Sigmoid colon (tissue), 6 donors: ENCODE measurements at regions not wholly inside any gene's neighbourhood (a gene's known extent, or its start where the extent isn't known, plus 50 kb on each side); places are given as distances from the start of the nearest gene placed in this dataset.

ENCODE experiments used
- DNase-seq: peaks from one replicate; pipeline ENCODE4 v3.0.0-alpha.2; 2019
- H3K27ac ChIP-seq, 4 donors: fragments of 200-600 bp; sonication (generic); one replicate each; pipeline ENCODE4 v1.5.1; 2016 to 2019; ENCODE audit warnings: mild to moderate bottlenecking in 1 of 4
- H3K27me3 ChIP-seq, 3 donors: fragments of 200-600 bp; sonication (generic); one replicate each; pipeline ENCODE4 v1.5.1; 2019; ENCODE audit warnings: mild to moderate bottlenecking in 1 of 3
- H3K36me3 ChIP-seq, 4 donors: fragments of 200-600 bp; sonication (generic); one replicate each; pipeline ENCODE4 v1.5.1; 2016 to 2019
- H3K4me1 ChIP-seq, 4 donors: fragments of 200-600 bp; sonication (generic); one replicate each; pipeline ENCODE4 v1.5.1; 2017 to 2019
- H3K4me3 ChIP-seq, 4 donors: fragments of 200-600 bp; sonication (generic); one replicate each; pipeline ENCODE4 v1.5.1; 2017 to 2019; ENCODE audit warnings: mild to moderate bottlenecking in 2 of 4, moderate library complexity in 1 of 4
- H3K9me3 ChIP-seq, 4 donors: fragments of 200-600 bp in 3 of 4; sonication (generic) in 3 of 4; one replicate each; pipeline versions ENCODE4 v1.5.1 to v1.6.1; 2013 to 2019
- EP300 ChIP-seq, 4 donors: sonication (generic); formaldehyde crosslinking; IDR thresholded peaks; one replicate each; pipeline ENCODE4 v1.6.1; 2017; ENCODE audit warnings: antibody characterized with exemption in 4 of 4
- POLR2A ChIP-seq, 2 donors: fragments of 450-650 bp; IDR thresholded peaks; one replicate each; pipeline ENCODE4 v1.6.1; 2016; ENCODE audit warnings: antibody characterized with exemption in 2 of 2, mild to moderate bottlenecking in 2 of 2, moderate library complexity in 2 of 2
- POLR2AphosphoS5 ChIP-seq, 4 donors: sonication (generic); formaldehyde crosslinking; IDR thresholded peaks; one replicate each; pipeline ENCODE4 v1.6.1; 2017; ENCODE audit warnings: antibody characterized with exemption in 4 of 4
- WGBS, 2 donors: extraction: QIAGEN DNeasy Blood & Tissue Kit; methylation state at CpG; one replicate each; pipeline ENCODE4 v1.1.7; 2013; 5-methylcytosine and 5-hydroxymethylcytosine counted together
- intact Hi-C: fragments of 100-400 bp; cut with DNase I; formaldehyde crosslinking; loops from one replicate; pipeline ENCODE4 v1.15.1; 2023
- TF ChIP-seq, protein P1 (sequence below), 4 experiments: fragments of 450-650 bp in 3 of 4; fragments of 200-600 bp in 1 of 4; IDR thresholded peaks; one replicate each; pipeline ENCODE4 v1.5.1; 2016 to 2019; ENCODE audit warnings: antibody characterized with exemption in 4 of 4, mild to moderate bottlenecking in 3 of 4, moderate library complexity in 2 of 4
- donor health status: healthy with polysubstance abuse.
- donor health status: healthy.

DNA sequence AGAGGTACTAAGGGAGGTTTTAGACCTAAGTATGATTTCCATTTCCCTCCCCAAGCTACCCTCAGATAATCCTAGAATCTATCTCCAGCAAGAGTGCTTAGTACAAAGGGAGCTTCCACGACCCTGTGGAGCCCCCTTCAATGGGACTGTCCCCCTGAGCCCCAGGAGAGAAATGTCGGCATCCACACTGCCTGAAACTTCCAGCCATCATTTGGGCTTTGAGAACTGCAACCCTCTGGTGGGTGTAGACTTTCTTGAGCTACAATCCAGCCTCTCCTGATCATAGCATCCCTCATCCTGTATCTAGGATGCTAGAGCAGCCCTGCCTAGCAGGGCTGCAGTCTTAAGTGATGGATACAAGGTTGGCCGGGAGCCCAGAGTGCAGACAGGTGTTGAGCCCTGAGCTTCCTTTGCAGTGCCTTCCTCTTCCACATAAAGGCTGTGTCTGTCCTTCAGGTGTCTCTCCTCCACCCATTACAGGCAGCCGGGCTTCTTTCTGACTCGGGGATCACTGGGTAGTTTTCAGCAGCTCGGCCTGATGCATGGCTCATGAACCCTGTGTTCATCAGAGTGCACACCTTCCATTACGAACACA is 424.5 kb downstream of the PREX1 start:
- no peaks in the 10 kb centered on the region for H3K36me3 ChIP-seq
- whole genome bisulfite sequencing, 2 donors: 60 to 83% methylated on average over 7 of the region's 7 CpGs
- no peaks in the 10 kb centered on the region for H3K9me3 ChIP-seq

GRCh38 chr20:48401359-48401758 is 426.4 kb downstream of the PREX1 start:
- peaks cover 0 to 5% (median 0%) of the 10 kb centered on the region in 4 donors for H3K4me1 ChIP-seq
- intact Hi-C loops: no loop called here
- no peak for DNase-seq
- WGBS, 2 donors: 79 to 91% methylated on average over 6 of the region's 6 CpGs
- no peak overlapping the region for H3K27ac ChIP-seq
- H3K9me3 ChIP-seq: no peaks in the 10 kb centered on the region
- no peak for TF ChIP-seq POLR2A (IDR thresholded peaks at IDR 0.05)
- TF ChIP-seq POLR2AphosphoS5 (IDR thresholded peaks at IDR 0.05): no peak
- TF ChIP-seq, protein P1, sequence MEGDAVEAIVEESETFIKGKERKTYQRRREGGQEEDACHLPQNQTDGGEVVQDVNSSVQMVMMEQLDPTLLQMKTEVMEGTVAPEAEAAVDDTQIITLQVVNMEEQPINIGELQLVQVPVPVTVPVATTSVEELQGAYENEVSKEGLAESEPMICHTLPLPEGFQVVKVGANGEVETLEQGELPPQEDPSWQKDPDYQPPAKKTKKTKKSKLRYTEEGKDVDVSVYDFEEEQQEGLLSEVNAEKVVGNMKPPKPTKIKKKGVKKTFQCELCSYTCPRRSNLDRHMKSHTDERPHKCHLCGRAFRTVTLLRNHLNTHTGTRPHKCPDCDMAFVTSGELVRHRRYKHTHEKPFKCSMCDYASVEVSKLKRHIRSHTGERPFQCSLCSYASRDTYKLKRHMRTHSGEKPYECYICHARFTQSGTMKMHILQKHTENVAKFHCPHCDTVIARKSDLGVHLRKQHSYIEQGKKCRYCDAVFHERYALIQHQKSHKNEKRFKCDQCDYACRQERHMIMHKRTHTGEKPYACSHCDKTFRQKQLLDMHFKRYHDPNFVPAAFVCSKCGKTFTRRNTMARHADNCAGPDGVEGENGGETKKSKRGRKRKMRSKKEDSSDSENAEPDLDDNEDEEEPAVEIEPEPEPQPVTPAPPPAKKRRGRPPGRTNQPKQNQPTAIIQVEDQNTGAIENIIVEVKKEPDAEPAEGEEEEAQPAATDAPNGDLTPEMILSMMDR (IDR thresholded peaks at IDR 0.05): no peak
- TF ChIP-seq EP300 (IDR thresholded peaks at IDR 0.05): no peak
- no peaks in the 10 kb centered on the region for H3K36me3 ChIP-seq
- H3K4me3 ChIP-seq: no peak overlapping the region
- no peaks in the 10 kb centered on the region for H3K27me3 ChIP-seq

More for the DNA sequence above, 424.5 kb downstream of the PREX1 start:
- TF ChIP-seq POLR2A (IDR thresholded peaks at IDR 0.05) (no peak), EP300 (IDR thresholded peaks at IDR 0.05) (no peak), POLR2AphosphoS5 (IDR thresholded peaks at IDR 0.05) (no peak)
- TF ChIP-seq, protein P1 (IDR thresholded peaks at IDR 0.05): no peak
- no peak for DNase-seq
- no peak overlapping the region for H3K4me3 ChIP-seq
- intact Hi-C loops: no loop called here
- H3K27me3 ChIP-seq: no peaks in the 10 kb centered on the region
- H3K4me1 ChIP-seq: peaks cover 0 to 5% (median 0%) of the 10 kb centered on the region in 4 donors
- no peak overlapping the region for H3K27ac ChIP-seq

DNA sequence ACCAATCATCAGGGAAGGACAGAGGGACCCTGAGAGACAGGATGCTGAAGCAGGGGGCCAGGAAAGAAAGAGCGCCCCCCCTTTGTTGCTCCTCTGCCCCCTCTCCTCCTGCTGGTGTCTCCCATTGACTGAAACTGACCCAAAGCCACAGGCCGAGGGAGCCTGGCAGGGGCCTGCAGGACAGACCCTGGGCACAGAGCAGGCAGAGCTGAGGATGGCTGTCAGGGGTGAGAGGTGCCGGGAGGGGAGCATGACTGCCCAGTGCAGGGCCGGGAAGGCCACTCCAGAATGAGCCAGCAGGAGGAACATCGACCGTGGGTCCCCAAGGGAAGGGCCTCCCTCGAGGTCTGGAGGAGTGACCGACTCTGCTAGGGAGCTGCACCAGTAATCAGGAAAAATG is 427.8 kb downstream of the PREX1 start:
- WGBS, 2 donors: 74 to 82% methylated on average over 8 of the region's 8 CpGs
- peaks cover 0 to 5% (median 0%) of the 10 kb centered on the region in 4 donors for H3K4me1 ChIP-seq
- no peaks in the 10 kb centered on the region for H3K36me3 ChIP-seq
- H3K4me3 ChIP-seq: no peak overlapping the region
- H3K9me3 ChIP-seq: no peaks in the 10 kb centered on the region
- H3K27me3 ChIP-seq: no peaks in the 10 kb centered on the region
- TF ChIP-seq, protein P1 (IDR thresholded peaks at IDR 0.05): no peak
- TF ChIP-seq EP300 (IDR thresholded peaks at IDR 0.05) (no peak), POLR2A (IDR thresholded peaks at IDR 0.05) (no peak), POLR2AphosphoS5 (IDR thresholded peaks at IDR 0.05) (no peak)
- DNase-seq: no peak
- no peak overlapping the region for H3K27ac ChIP-seq
- intact Hi-C loops: no loop called here

GRCh38 chr20:48398506-48399449 is 429.0 kb downstream of the PREX1 start:
- no peaks in the 10 kb centered on the region for H3K27me3 ChIP-seq
- H3K9me3 ChIP-seq: no peaks in the 10 kb centered on the region
- WGBS, 2 donors: 62 to 81% methylated on average over 16 of the region's 16 CpGs
- no peak overlapping the region for H3K27ac ChIP-seq
- H3K36me3 ChIP-seq: no peaks in the 10 kb centered on the region
- DNase-seq: no peak
- no peak overlapping the region for H3K4me3 ChIP-seq
- no peak for TF ChIP-seq POLR2A (IDR thresholded peaks at IDR 0.05)
- peaks cover 0 to 5% (median 0%) of the 10 kb centered on the region in 4 donors for H3K4me1 ChIP-seq
- intact Hi-C loops: no loop called here
